ENCODE measurements at regions not wholly inside any gene's neighbourhood (a gene's known extent, or its start where the extent isn't known, plus 50 kb on each side); places are given as distances from the start of the nearest gene placed in this dataset.
"Not testable (repeated sequence)": the region's sequence is repeated elsewhere in the genome, so short reads cannot be mapped to it uniquely, and the experiment has no call there.

GRCh38 chr9:62655705-62656104 is 1465.9 kb downstream of the SPATA31A7 start:
- ATAC-seq; intact Hi-C loops (cut with DNase I); H3K27me3 ChIP-seq (ENCODE audit: low read depth); H3K27ac ChIP-seq; DNase-seq; H3K9me3 ChIP-seq; H3K4me1 ChIP-seq; H3K4me3 ChIP-seq; H3K36me3 ChIP-seq: not testable (repeated sequence)

- intact Hi-C loops (cut with DNase I); DNase-seq; H3K27me3 ChIP-seq (ENCODE audit: low read depth); H3K4me1 ChIP-seq; H3K9me3 ChIP-seq; H3K36me3 ChIP-seq; H3K27ac ChIP-seq; H3K4me3 ChIP-seq: not testable (repeated sequence)
- ATAC-seq = peak in 1 of 2 donors; percentile 53
Observed at GRCh38 chr9:62662733-62663507, 1473.1 kb downstream of the SPATA31A7 start.

GRCh38 chr9:62663512-62663911 is 1473.7 kb downstream of the SPATA31A7 start:
- H3K4me1 ChIP-seq; H3K27ac ChIP-seq; intact Hi-C loops (cut with DNase I); DNase-seq; H3K36me3 ChIP-seq; H3K4me3 ChIP-seq; H3K9me3 ChIP-seq; H3K27me3 ChIP-seq (ENCODE audit: low read depth): not testable (repeated sequence)
- peak in 1 of 2 donors; percentile 55 for ATAC-seq

- ATAC-seq; H3K4me3 ChIP-seq; DNase-seq; H3K36me3 ChIP-seq; intact Hi-C loops (cut with DNase I); H3K27me3 ChIP-seq (ENCODE audit: low read depth); H3K4me1 ChIP-seq; H3K9me3 ChIP-seq; H3K27ac ChIP-seq: not testable (repeated sequence)
Observed at GRCh38 chr9:62667137-62667824, 1477.4 kb downstream of the SPATA31A7 start.

GRCh38 chr9:62677016-62677415 is 1487.2 kb downstream of the SPATA31A7 start:
- DNase-seq, ATAC-seq: not testable (repeated sequence)

GRCh38 chr9:62678336-62678735 is 1488.5 kb downstream of the SPATA31A7 start:
- H3K9me3 ChIP-seq; H3K27me3 ChIP-seq (ENCODE audit: low read depth); H3K27ac ChIP-seq; H3K36me3 ChIP-seq; DNase-seq; ATAC-seq; intact Hi-C loops (cut with DNase I); H3K4me1 ChIP-seq; H3K4me3 ChIP-seq: not testable (repeated sequence)

More at GRCh38 chr9:62677016-62677415, 1487.2 kb downstream of the SPATA31A7 start:
- H3K27me3 ChIP-seq (ENCODE audit: low read depth); H3K9me3 ChIP-seq; H3K4me3 ChIP-seq; H3K27ac ChIP-seq; intact Hi-C loops (cut with DNase I); H3K36me3 ChIP-seq; H3K4me1 ChIP-seq: not testable (repeated sequence)

- H3K4me3 ChIP-seq; intact Hi-C loops (cut with DNase I); H3K27ac ChIP-seq; H3K4me1 ChIP-seq; H3K36me3 ChIP-seq; H3K27me3 ChIP-seq (ENCODE audit: low read depth); H3K9me3 ChIP-seq; DNase-seq: not testable (repeated sequence)
- peak in 1 of 2 donors; percentile 56 for ATAC-seq
Observed at GRCh38 chr9:62679020-62679419, 1489.2 kb downstream of the SPATA31A7 start.

GRCh38 chr9:62684833-62685647 is 1495.2 kb downstream of the SPATA31A7 start:
- H3K4me1 ChIP-seq; H3K9me3 ChIP-seq; ATAC-seq; H3K27ac ChIP-seq; H3K36me3 ChIP-seq; H3K27me3 ChIP-seq (ENCODE audit: low read depth); H3K4me3 ChIP-seq; intact Hi-C loops (cut with DNase I); DNase-seq: not testable (repeated sequence)

DNA sequence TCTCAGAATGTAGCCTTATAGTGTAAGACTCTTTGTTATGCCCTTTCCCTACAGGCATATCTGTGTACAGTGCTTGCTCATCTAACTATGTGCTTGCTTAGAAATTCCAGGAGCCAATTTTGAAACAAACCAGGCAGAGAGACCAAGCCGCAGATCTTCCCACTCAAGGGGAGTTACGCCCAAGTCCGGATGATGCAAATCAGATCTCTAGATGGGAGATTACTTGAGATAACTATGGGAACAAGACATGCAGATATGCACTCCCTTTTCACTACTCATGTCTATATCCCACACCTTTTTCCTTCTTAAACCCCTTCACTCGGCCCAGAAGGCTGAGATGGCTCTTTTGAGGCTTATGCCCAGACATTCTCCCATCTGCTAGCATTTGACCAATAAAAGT is 1496.5 kb downstream of the SPATA31A7 start:
- intact Hi-C loops (cut with DNase I); ATAC-seq; H3K9me3 ChIP-seq; H3K27me3 ChIP-seq (ENCODE audit: low read depth); H3K4me3 ChIP-seq; DNase-seq; H3K36me3 ChIP-seq; H3K27ac ChIP-seq; H3K4me1 ChIP-seq: not testable (repeated sequence)

DNA sequence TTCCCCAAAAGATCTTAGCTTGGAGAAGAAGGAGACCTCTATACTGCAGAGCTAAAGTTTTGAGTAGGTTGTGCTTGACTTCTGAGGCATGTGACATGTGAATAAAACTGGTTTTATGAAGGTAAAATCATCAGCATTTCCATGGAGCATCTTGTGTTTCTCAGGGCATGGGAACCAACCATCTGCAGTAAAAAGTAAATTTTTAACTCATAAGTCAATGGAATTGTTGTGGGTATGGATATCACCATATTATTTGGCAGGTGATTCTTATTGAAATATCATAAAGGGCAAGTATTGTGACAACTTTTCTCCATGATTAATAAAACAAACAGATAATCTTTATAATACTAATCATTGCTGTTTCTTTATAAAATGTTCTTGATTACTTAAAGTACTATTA is 1503.2 kb downstream of the SPATA31A7 start:
- DNase-seq; H3K27me3 ChIP-seq (ENCODE audit: low read depth); H3K4me1 ChIP-seq; H3K4me3 ChIP-seq; H3K27ac ChIP-seq; ATAC-seq; H3K9me3 ChIP-seq; H3K36me3 ChIP-seq; intact Hi-C loops (cut with DNase I): not testable (repeated sequence)

DNA sequence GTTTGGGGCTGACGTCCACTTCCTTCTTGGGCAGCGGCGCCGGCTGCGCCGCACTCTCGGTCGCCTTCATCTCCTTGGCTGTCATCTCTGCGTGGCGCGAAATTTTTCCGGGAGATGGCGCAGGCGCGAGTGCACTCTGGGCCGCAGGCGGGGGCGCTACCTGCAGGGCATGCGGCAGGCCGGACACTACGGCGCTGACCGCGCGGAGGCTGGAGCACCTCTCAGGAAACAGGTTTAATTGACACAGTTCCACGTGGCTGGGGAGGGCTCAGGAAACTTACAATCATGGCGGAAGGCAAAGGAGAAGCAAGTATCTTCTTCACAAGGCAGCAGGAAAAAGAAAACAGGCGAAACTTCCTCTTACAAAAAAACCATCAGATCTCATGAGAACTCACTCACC is 1521.5 kb downstream of the SPATA31A7 start:
- H3K4me3 ChIP-seq; ATAC-seq; H3K27me3 ChIP-seq (ENCODE audit: low read depth); H3K4me1 ChIP-seq; H3K36me3 ChIP-seq; DNase-seq; intact Hi-C loops (cut with DNase I); H3K9me3 ChIP-seq; H3K27ac ChIP-seq: not testable (repeated sequence)

DNA sequence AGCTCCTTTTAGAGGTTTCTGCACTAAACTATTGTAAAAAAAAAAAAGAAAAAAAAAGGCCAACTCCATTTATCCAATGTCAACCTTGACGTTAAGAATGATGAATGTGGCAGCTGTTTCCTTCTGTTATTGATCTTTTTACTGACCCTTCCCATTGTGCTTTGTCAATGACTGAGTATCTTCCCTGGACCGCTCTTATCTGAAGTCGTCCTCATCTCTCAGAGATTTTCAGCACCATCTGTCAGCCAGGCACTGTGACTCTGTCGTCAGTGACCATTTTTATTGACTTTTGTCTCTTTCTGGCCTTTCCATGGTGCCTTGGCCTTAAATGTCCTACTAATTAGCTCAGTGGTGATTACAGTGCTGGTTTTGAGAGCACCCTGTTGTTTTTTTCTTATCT is 1535.7 kb downstream of the SPATA31A7 start:
- H3K27me3 ChIP-seq (ENCODE audit: low read depth); H3K9me3 ChIP-seq; H3K27ac ChIP-seq; DNase-seq; H3K36me3 ChIP-seq; intact Hi-C loops (cut with DNase I); ATAC-seq; H3K4me3 ChIP-seq; H3K4me1 ChIP-seq: not testable (repeated sequence)

- H3K4me1 ChIP-seq; H3K27ac ChIP-seq; H3K9me3 ChIP-seq; ATAC-seq; H3K4me3 ChIP-seq; H3K36me3 ChIP-seq; H3K27me3 ChIP-seq (ENCODE audit: low read depth); DNase-seq; intact Hi-C loops (cut with DNase I): not testable (repeated sequence)
Observed at GRCh38 chr9:62730229-62731000, 1540.6 kb downstream of the SPATA31A7 start.

All from lower lobe of right lung (tissue), 2 donors.